ENCODE measurements at regions not wholly inside any gene's neighbourhood (a gene's known extent, or its start where the extent isn't known, plus 50 kb on each side); places are given as distances from the start of the nearest gene placed in this dataset.

GRCh38 chr7:89908736-89909135, 245.5 kb upstream of the STEAP1 start:
- Histone ChIP-seq H3K36me3 (ENCODE audit: control insufficient read depth, low read length) (no peaks in the 10 kb centered on the region), H3K9me3 (ENCODE audit: control insufficient read depth, insufficient read depth, low read length) (no peaks in the 10 kb centered on the region), H3F3A (ENCODE audit: control insufficient read depth, insufficient read depth) (no peaks in the 10 kb centered on the region), H4K20me1 (ENCODE audit: control insufficient read depth, insufficient read depth, low read depth, low read length) (no peaks in the 10 kb centered on the region), H3K27me3 (ENCODE audit: control insufficient read depth, low read length) (no peaks in the 10 kb centered on the region), H3K4me3 (ENCODE audit: low read length) (no peak overlapping the region), H3K79me2 (ENCODE audit: control insufficient read depth, low read length) (no peaks in the 10 kb centered on the region), H3K9me2 (replicated peaks; ENCODE audit: control insufficient read depth, low read length) (no peaks in the 10 kb centered on the region), H3K4me2 (ENCODE audit: low read length) (no peak overlapping the region), H3K4me1 (ENCODE audit: control insufficient read depth, low read length) (no peaks in the 10 kb centered on the region), H3K27ac (ENCODE audit: low read depth, low read length) (no peak overlapping the region)
- TF ChIP-seq EZH2phosphoT487 (IDR thresholded peaks at IDR 0.05; ENCODE audit: borderline replicate concordance, low read length) (no peak), CTCF (IDR thresholded peaks at IDR 0.05; ENCODE audit: low read depth, low read length, poor library complexity, severe bottlenecking) (no peak)

DNA sequence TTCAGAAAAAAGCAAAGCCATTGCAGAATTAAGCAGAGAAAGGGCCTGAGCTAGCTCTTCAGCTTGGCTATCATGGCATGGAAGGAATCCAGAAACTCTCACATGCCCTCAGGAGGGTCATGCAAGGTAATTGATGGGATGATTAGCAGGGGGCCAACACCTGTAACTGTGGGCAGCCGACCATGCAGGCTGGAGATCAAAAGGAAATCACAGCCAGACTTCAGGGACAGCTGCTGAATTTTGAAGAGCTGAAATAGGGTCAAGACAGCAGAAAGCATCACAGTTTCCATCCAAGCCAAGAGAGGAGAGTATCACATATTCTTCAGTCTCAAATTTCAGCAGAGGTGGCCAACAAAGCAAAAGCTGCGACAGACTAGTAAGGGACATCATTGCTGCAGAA, 239.6 kb upstream of the STEAP1 start:
- H3K9me2 ChIP-seq (replicated peaks; ENCODE audit: control insufficient read depth, low read length) = no peaks in the 10 kb centered on the region
- H3K4me3 ChIP-seq (ENCODE audit: low read length) = no peak overlapping the region
- H3K79me2 ChIP-seq (ENCODE audit: control insufficient read depth, low read length) = no peaks in the 10 kb centered on the region
- TF ChIP-seq CTCF (IDR thresholded peaks at IDR 0.05; ENCODE audit: low read depth, low read length, poor library complexity, severe bottlenecking) (no peak), EZH2phosphoT487 (IDR thresholded peaks at IDR 0.05; ENCODE audit: borderline replicate concordance, low read length) (no peak)
- no peaks in the 10 kb centered on the region for H3F3A ChIP-seq (ENCODE audit: control insufficient read depth, insufficient read depth)
- H3K27ac ChIP-seq (ENCODE audit: low read depth, low read length) = no peak overlapping the region
- H3K4me2 ChIP-seq (ENCODE audit: low read length) = no peak overlapping the region
- no peaks in the 10 kb centered on the region for H4K20me1 ChIP-seq (ENCODE audit: control insufficient read depth, insufficient read depth, low read depth, low read length)
- no peaks in the 10 kb centered on the region for H3K4me1 ChIP-seq (ENCODE audit: control insufficient read depth, low read length)
- no peaks in the 10 kb centered on the region for H3K27me3 ChIP-seq (ENCODE audit: control insufficient read depth, low read length)
- H3K36me3 ChIP-seq (ENCODE audit: control insufficient read depth, low read length) = no peaks in the 10 kb centered on the region
- no peaks in the 10 kb centered on the region for H3K9me3 ChIP-seq (ENCODE audit: control insufficient read depth, insufficient read depth, low read length)

- H3K9me3 ChIP-seq (ENCODE audit: control insufficient read depth, insufficient read depth, low read length) = no peaks in the 10 kb centered on the region
- no peaks in the 10 kb centered on the region for H3K27me3 ChIP-seq (ENCODE audit: control insufficient read depth, low read length)
Observed at GRCh38 chr7:89926194-89926593, 228.1 kb upstream of the STEAP1 start.

More at GRCh38 chr7:89926194-89926593, 228.1 kb upstream of the STEAP1 start:
- Histone ChIP-seq H4K20me1 (ENCODE audit: control insufficient read depth, insufficient read depth, low read depth, low read length) (no peaks in the 10 kb centered on the region), H3K27ac (ENCODE audit: low read depth, low read length) (no peak overlapping the region), H3K9me2 (replicated peaks; ENCODE audit: control insufficient read depth, low read length) (no peaks in the 10 kb centered on the region), H3K79me2 (ENCODE audit: control insufficient read depth, low read length) (no peaks in the 10 kb centered on the region), H3K4me3 (ENCODE audit: low read length) (no peak overlapping the region), H3F3A (ENCODE audit: control insufficient read depth, insufficient read depth) (no peaks in the 10 kb centered on the region), H3K36me3 (ENCODE audit: control insufficient read depth, low read length) (no peaks in the 10 kb centered on the region), H3K4me1 (ENCODE audit: control insufficient read depth, low read length) (no peaks in the 10 kb centered on the region), H3K4me2 (ENCODE audit: low read length) (no peak overlapping the region)
- no peak for TF ChIP-seq EZH2phosphoT487 (IDR thresholded peaks at IDR 0.05; ENCODE audit: borderline replicate concordance, low read length)
- no peak for TF ChIP-seq CTCF (IDR thresholded peaks at IDR 0.05; ENCODE audit: low read depth, low read length, poor library complexity, severe bottlenecking)
